Aorta (tissue), 5 donors: ENCODE measurements at regions not wholly inside any gene's neighbourhood (a gene's known extent, or its start where the extent isn't known, plus 50 kb on each side); places are given as distances from the start of the nearest gene placed in this dataset.
"Not testable (repeated sequence)": the region's sequence is repeated elsewhere in the genome, so short reads cannot be mapped to it uniquely, and the experiment has no call there.

Source experiments
- ATAC-seq: fragments of 200-7000 bp; cut with Tn5 transposase; one replicate; pipeline ENCODE4 v1.9.1; 2022; ENCODE audit warnings: moderate library complexity; ENCODE audit not compliant: low FRiP score
- DNase-seq, 2 donors: peaks; one replicate each; pipeline ENCODE4 v3.0.0-alpha.2; 2020
- H3K27ac ChIP-seq, 2 donors: one replicate each; pipeline ENCODE4 v1.5.1; 2013; ENCODE audit warnings: low read length in 2 of 2, mild to moderate bottlenecking in 2 of 2, moderate library complexity in 2 of 2, control low read depth in 1 of 2, inconsistent platforms in 1 of 2, low read depth in 1 of 2
- H3K27me3 ChIP-seq, 2 donors: one replicate each; pipeline ENCODE4 v1.6.1; 2013; ENCODE audit warnings: control low read depth in 1 of 2, low read length in 1 of 2, mild to moderate bottlenecking in 1 of 2, moderate library complexity in 1 of 2; ENCODE audit not compliant: insufficient read depth in 2 of 2, control insufficient read depth in 1 of 2
- H3K36me3 ChIP-seq, 2 donors: one replicate each; pipeline ENCODE4 v1.6.1; 2013; ENCODE audit warnings: control low read depth in 1 of 2, low read length in 1 of 2, mild to moderate bottlenecking in 1 of 2; ENCODE audit not compliant: insufficient read depth in 2 of 2, control insufficient read depth in 1 of 2
- H3K4me1 ChIP-seq, 2 donors: one replicate each; pipeline ENCODE4 v1.6.1; 2013; ENCODE audit warnings: low read length in 2 of 2, control low read depth in 1 of 2, mild to moderate bottlenecking in 1 of 2, moderate library complexity in 1 of 2; ENCODE audit not compliant: insufficient read depth in 2 of 2, control insufficient read depth in 1 of 2
- H3K4me3 ChIP-seq, 2 donors: one replicate each; pipeline ENCODE4 v1.5.1; 2013; ENCODE audit warnings: low read length in 2 of 2, control low read depth in 1 of 2, mild to moderate bottlenecking in 1 of 2
- H3K9me3 ChIP-seq: one replicate; pipeline ENCODE4 v1.6.1; 2013; ENCODE audit warnings: mild to moderate bottlenecking, low read length; ENCODE audit not compliant: control insufficient read depth
- WGBS, 2 donors: extraction: QIAGEN DNeasy Blood & Tissue Kit; methylation state at CpG; one replicate each; pipeline ENCODE4 v1.1.7; 2013; 5-methylcytosine and 5-hydroxymethylcytosine counted together
- intact Hi-C, 2 donors: fragments of 100-400 bp; cut with DNase I; formaldehyde crosslinking; loops; one replicate each; pipeline versions ENCODE4 v1.14.2 to v1.15.0; 2022
- donor health status: healthy with polysubstance abuse.
- donor health status: Bipolar disorder and iron deficiency.
- donor health status: DM: no; HTN: no; CAD: no.
- donor health status: DM: no; HTN: no; CAD: no.
- donor health status: DM: yes; HTN: yes; CAD: no.

- H3K36me3 ChIP-seq: no peaks in the 10 kb centered on the region
- DNase-seq: no peak
- no peaks in the 10 kb centered on the region for H3K27me3 ChIP-seq
- no peak overlapping the region for H3K27ac ChIP-seq
- no peaks in the 10 kb centered on the region for H3K9me3 ChIP-seq
- intact Hi-C loops: no loop called here
- ATAC-seq: no peak
- H3K4me3 ChIP-seq: no peak overlapping the region
- 80 to 82% methylated on average over 3 of the region's 3 CpGs for WGBS, 2 donors
- no peaks in the 10 kb centered on the region for H3K4me1 ChIP-seq
Observed at GRCh38 chr3:151589311-151589710, 128.4 kb upstream of the IGSF10 start.

DNA sequence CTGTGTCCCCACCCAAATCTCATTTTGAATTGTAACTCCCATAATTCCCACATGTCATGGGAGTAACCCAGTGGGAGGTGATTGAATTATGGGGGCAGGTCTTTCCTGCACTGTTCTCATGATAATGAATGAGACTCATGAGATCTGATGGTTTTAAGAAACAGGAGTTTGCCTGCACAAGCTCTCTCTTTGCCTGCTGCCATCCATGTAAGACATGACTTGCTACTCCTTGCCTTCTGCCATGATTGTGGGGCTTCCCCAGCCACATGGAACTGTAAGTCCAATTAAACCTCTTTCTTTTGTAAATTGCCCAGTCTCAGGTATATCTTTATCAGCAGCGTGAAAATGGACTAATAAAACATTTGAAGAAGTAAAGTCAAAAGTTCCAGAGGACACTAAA, 126.8 kb upstream of the IGSF10 start:
- DNase-seq, intact Hi-C loops, H3K36me3 ChIP-seq, H3K9me3 ChIP-seq, ATAC-seq, H3K4me3 ChIP-seq, H3K27ac ChIP-seq, H3K27me3 ChIP-seq, H3K4me1 ChIP-seq: not testable (repeated sequence)
- 97 to 100% methylated on average over 1 of the region's 1 CpG for WGBS, 2 donors

- DNase-seq: no peak
- Histone ChIP-seq H3K27me3 (no peaks in the 10 kb centered on the region), H3K4me1 (no peaks in the 10 kb centered on the region), H3K27ac (no peak overlapping the region), H3K9me3 (no peaks in the 10 kb centered on the region), H3K36me3 (no peaks in the 10 kb centered on the region), H3K4me3 (no peak overlapping the region)
- ATAC-seq: no peak
- intact Hi-C loops: no loop called here
- WGBS, 2 donors: 84% methylated on average over 2 of the region's 2 CpGs
Observed at GRCh38 chr3:151584566-151584965, 123.7 kb upstream of the IGSF10 start.

DNA sequence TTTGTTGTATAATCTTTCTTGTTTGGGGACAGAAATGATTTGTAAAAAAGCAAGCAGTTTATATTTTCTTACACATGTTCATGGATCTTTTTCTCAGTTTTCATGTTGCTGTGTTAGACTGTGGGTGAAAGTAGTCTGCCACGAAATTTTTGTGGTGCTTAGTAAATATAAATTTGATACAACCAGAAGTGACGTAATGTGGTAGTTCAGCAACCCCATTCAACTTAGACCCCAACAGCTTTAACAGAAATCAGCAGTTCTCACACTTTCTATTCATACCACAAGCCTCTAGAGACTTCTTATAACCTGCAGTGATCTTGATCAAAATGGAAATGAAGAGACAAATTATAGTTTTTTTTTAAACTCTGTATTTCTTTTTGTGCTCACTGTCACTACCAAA, 120.2 kb upstream of the IGSF10 start:
- DNase-seq: no peak
- 59 to 61% methylated on average over 2 of the region's 2 CpGs for WGBS, 2 donors
- no peak for ATAC-seq
- Histone ChIP-seq H3K27me3 (no peaks in the 10 kb centered on the region), H3K9me3 (no peaks in the 10 kb centered on the region), H3K36me3 (no peaks in the 10 kb centered on the region), H3K4me3 (no peak overlapping the region), H3K4me1 (no peaks in the 10 kb centered on the region), H3K27ac (no peak overlapping the region)
- intact Hi-C loops: no loop called here

GRCh38 chr3:151580591-151580990, 119.7 kb upstream of the IGSF10 start:
- ATAC-seq (peak; percentile 64), DNase-seq (no peak)
- intact Hi-C loops: no loop called here
- no peaks in the 10 kb centered on the region for H3K4me1 ChIP-seq
- WGBS, 2 donors: 0 to 6% methylated on average over 2 of the region's 2 CpGs
- H3K27me3 ChIP-seq: no peaks in the 10 kb centered on the region
- no peak overlapping the region for H3K4me3 ChIP-seq
- H3K36me3 ChIP-seq: no peaks in the 10 kb centered on the region
- H3K27ac ChIP-seq: no peak overlapping the region
- peaks cover under 1% of the 10 kb centered on the region for H3K9me3 ChIP-seq

DNA sequence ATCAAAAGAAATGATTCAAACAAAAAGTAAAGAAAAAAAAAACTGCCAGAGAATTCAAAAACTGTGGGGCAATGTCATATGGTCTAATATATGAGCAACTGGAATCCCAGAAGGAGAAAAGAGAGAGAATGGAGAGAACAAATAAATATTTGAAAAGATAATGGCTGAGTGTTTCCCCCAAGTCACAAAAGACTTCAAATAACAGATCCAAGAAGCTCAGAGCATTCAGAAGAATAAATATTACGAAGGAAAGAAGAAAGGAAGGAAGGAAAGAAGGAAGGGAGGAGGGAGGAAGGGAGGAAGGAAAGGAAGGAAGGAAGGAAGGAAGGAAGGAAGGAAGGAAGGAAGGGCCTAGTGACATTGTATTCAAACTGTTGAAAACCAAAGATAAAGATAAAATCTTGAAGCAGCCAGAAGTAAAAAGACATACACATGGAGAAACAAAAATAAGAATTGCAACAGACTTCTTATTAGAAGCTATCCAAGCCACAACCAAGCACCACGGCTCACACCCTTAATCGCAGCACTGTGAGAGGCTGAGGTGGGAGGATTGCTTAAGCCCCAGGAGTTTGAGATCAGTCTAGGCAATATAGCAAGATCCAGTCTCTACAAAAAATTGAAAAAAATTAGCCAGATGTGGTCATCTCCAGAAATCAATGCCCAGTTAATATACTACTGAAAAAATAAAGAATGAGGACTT, 118.9 kb upstream of the IGSF10 start:
- Histone ChIP-seq H3K9me3 (peaks cover 2% of the 10 kb centered on the region), H3K27ac (no peak overlapping the region), H3K4me1 (no peaks in the 10 kb centered on the region), H3K36me3 (no peaks in the 10 kb centered on the region), H3K4me3 (no peak overlapping the region), H3K27me3 (no peaks in the 10 kb centered on the region)
- intact Hi-C loops: no loop called here
- DNase-seq: no peak
- WGBS, 2 donors: 81 to 85% methylated on average over 3 of the region's 3 CpGs
- peak; percentile 71 for ATAC-seq

GRCh38 chr3:151578495-151578894, 117.6 kb upstream of the IGSF10 start:
- Histone ChIP-seq H3K27ac (no peak overlapping the region), H3K27me3 (no peaks in the 10 kb centered on the region), H3K36me3 (no peaks in the 10 kb centered on the region), H3K4me3 (no peak overlapping the region), H3K4me1 (no peaks in the 10 kb centered on the region), H3K9me3 (peaks cover 2% of the 10 kb centered on the region)
- intact Hi-C loops: no loop called here
- ATAC-seq (no peak), DNase-seq (no peak)
- 98 to 100% methylated on average over 1 of the region's 1 CpG for WGBS, 2 donors

GRCh38 chr3:151576511-151577137, 115.8 kb upstream of the IGSF10 start:
- intact Hi-C loops: no loop called here
- 80% methylated on average over 7 of the region's 7 CpGs for WGBS, 2 donors
- no peaks in the 10 kb centered on the region for H3K27me3 ChIP-seq
- ATAC-seq (no peak), DNase-seq (no peak)
- no peaks in the 10 kb centered on the region for H3K36me3 ChIP-seq
- no peak overlapping the region for H3K27ac ChIP-seq
- no peaks in the 10 kb centered on the region for H3K4me1 ChIP-seq
- H3K4me3 ChIP-seq: no peak overlapping the region
- H3K9me3 ChIP-seq: peaks cover 2% of the 10 kb centered on the region

GRCh38 chr3:151568184-151568583, 107.3 kb upstream of the IGSF10 start:
- H3K4me3 ChIP-seq: no peak overlapping the region
- intact Hi-C loops: no loop called here
- WGBS, 2 donors: 4 to 10% methylated on average over 4 of the region's 4 CpGs
- H3K36me3 ChIP-seq: no peaks in the 10 kb centered on the region
- H3K9me3 ChIP-seq: no peaks in the 10 kb centered on the region
- no peaks in the 10 kb centered on the region for H3K27me3 ChIP-seq
- H3K27ac ChIP-seq: no peak overlapping the region
- ATAC-seq (peak; percentile 26), DNase-seq (no peak)
- peaks cover 1 to 6% of the 10 kb centered on the region in 2 donors for H3K4me1 ChIP-seq
